OCI-LY7 (cell line): ENCODE measurements at regions not wholly inside any gene's neighbourhood (a gene's known extent, or its start where the extent isn't known, plus 50 kb on each side); places are given as distances from the start of the nearest gene placed in this dataset.

Experiments
- BruUV-seq: library from RNA; stranded (reverse); fragments of 400-500 nt; replicated peaks from 2 replicates; lab custom pipeline; 2021; lab: Mats Ljungman, UMichigan
- CTCF ChIA-PET: fragments of 300-600 bp; sonication (Branson Sonifier 250); formaldehyde crosslinking; loops from one replicate; lab custom pipeline; 2022; ENCODE audit warnings: antibody characterized with exemption; ENCODE audit not compliant: unreplicated experiment; lab: Charles Lee
- POLR2A ChIA-PET: fragments of 300-600 bp; sonication (Branson Sonifier 250); formaldehyde crosslinking; loops from one replicate; lab custom pipeline; 2022; ENCODE audit warnings: antibody characterized with exemption; lab: Charles Lee
- DNase-seq: peaks from one replicate; pipeline ENCODE4 v3.0.0-alpha.2; 2015; ENCODE audit warnings: low spot score
- H2AFZ ChIP-seq: fragments of 200-600 bp; sonication (generic), shearing (Covaris generic); 2 replicates; pipeline ENCODE4 v1.6.1; 2014; ENCODE audit warnings: mild to moderate bottlenecking, antibody characterized with exemption, low read length, moderate library complexity
- H3K27ac ChIP-seq: fragments of 200-600 bp; sonication (generic); 2 replicates; pipeline ENCODE4 v1.5.1; 2014; ENCODE audit warnings: mixed run types, low read depth, mild to moderate bottlenecking, moderate library complexity, low read length, inconsistent platforms; ENCODE audit not compliant: poor library complexity, severe bottlenecking
- H3K36me3 ChIP-seq: fragments of 200-600 bp; sonication (generic); 2 replicates; pipeline ENCODE4 v1.6.1; 2014; ENCODE audit warnings: mild to moderate bottlenecking, antibody characterized with exemption, low read length, moderate library complexity, mixed read lengths; ENCODE audit not compliant: insufficient read depth
- H3K4me1 ChIP-seq: fragments of 200-600 bp; sonication (generic); 2 replicates; pipeline ENCODE4 v1.5.1; 2014; ENCODE audit warnings: mild to moderate bottlenecking, low read length; ENCODE audit not compliant: insufficient read depth, poor library complexity, severe bottlenecking
- H3K4me2 ChIP-seq: fragments of 200-600 bp; sonication (generic); 2 replicates; pipeline ENCODE4 v1.6.1; 2014; ENCODE audit warnings: mild to moderate bottlenecking, low read length
- H3K4me3 ChIP-seq: fragments of 200-600 bp; sonication (generic); 2 replicates; pipeline ENCODE4 v1.5.1; 2014; ENCODE audit warnings: mild to moderate bottlenecking, low read depth, low read length; ENCODE audit not compliant: poor library complexity, severe bottlenecking
- H3K79me2 ChIP-seq: fragments of 200-600 bp; sonication (generic); 2 replicates; pipeline ENCODE4 v1.6.1; 2016; ENCODE audit warnings: low read depth, mild to moderate bottlenecking, low read length, moderate library complexity, mixed read lengths; ENCODE audit not compliant: insufficient read depth
- H3K9me2 ChIP-seq: fragments of 200-600 bp; sonication (generic); 2 replicates; pipeline ENCODE4 v1.6.1; 2016; ENCODE audit warnings: mild to moderate bottlenecking, low read length, mixed read lengths; ENCODE audit not compliant: insufficient read depth
- H3K9me3 ChIP-seq: fragments of 200-600 bp; sonication (generic); 2 replicates; pipeline ENCODE4 v1.6.1; 2014; ENCODE audit warnings: mild to moderate bottlenecking, mixed run types, low read length, mixed read lengths
- H4K20me1 ChIP-seq: fragments of 200-600 bp; sonication (generic); 2 replicates; pipeline ENCODE4 v1.6.1; 2014; ENCODE audit warnings: mild to moderate bottlenecking, antibody characterized with exemption, low read length, moderate library complexity, mixed read lengths; ENCODE audit not compliant: insufficient read depth
- EZH2phosphoT487 ChIP-seq: fragments of 200-600 bp; sonication (generic); IDR thresholded peaks from 2 replicates; pipeline ENCODE4 v1.6.1; 2018; ENCODE audit warnings: low read depth, borderline replicate concordance, mild to moderate bottlenecking, mixed run types, antibody characterized with exemption, low read length, moderate library complexity, mixed read lengths
- intact Hi-C: fragments of 100-400 bp; cut with micrococcal nuclease; formaldehyde crosslinking; loops from one replicate; pipeline ENCODE4 v1.10.0; 2022; ENCODE audit not compliant: unreplicated experiment
- TF ChIP-seq, protein P1 (sequence below): fragments of 200-600 bp; sonication (generic); conservative IDR thresholded peaks from 2 replicates; pipeline ENCODE4 v1.5.1; 2014; ENCODE audit warnings: mild to moderate bottlenecking, antibody characterized with exemption, low read length, moderate library complexity, mixed read lengths

DNA sequence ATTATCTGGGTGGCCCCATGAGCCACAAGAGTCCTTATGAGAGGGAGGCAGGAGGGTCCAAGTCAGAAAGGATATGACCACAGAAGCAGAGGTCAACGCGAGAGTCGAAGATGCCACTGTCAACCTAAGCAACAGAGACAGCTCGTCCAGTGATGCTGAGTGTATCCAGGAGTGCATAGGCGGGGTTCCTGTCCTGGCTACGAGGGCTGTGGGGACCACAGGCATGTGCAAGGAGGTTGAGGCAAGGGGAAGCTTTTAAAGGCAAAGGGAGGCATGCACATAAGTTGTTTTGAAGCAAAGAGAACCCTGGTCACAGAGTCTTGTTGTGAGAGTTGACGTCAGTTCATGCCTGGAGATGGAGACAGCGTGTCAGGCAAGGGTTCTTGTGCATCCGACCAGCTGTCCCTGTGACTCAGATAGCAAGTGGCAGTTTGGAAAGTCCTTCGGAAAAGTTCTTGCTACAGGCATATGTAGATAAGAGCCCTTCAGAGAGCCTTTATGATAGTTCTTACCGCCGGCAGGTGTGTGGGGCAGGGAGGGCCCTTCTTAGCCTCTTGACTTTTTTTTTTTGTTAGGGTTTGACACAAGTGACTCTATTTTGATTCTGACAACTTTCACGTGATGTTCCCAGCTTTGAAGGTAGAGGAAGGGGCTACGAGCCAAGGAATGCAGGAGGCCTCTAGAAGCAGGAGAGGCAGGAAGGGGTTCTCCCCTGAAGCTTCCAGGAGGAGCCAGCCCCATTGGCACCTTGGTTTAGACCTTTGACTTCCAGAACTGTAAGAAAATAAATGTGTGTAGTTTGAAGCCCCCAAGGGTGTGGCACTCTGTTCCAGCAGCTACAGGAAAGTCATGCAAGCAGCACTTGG is 66.0 kb upstream of the FCN1 start:
- no peak for DNase-seq
- no peak overlapping the region for H3K4me3 ChIP-seq
- ChIA-PET CTCF (no interaction called here), POLR2A (interaction anchor here (1.1 kb wide), 1 partner anchor 53 kb away, joined by 13 read pairs; no protein-coding TSS in a partner anchor)
- no peaks in the 10 kb centered on the region for H4K20me1 ChIP-seq
- no peaks in the 10 kb centered on the region for H3K9me2 ChIP-seq
- H3K27ac ChIP-seq: no peak overlapping the region
- H3K4me1 ChIP-seq: peaks cover 6% of the 10 kb centered on the region
- H3K36me3 ChIP-seq: no peaks in the 10 kb centered on the region
- no peaks in the 10 kb centered on the region; the same call in 1 of the 2 replicates for H3K9me3 ChIP-seq
- BruUV-seq: no TSS peak
- no peak overlapping the region for H3K4me2 ChIP-seq
- intact Hi-C loops: loop anchor here (1.0 kb wide), 3 partner anchors 200 to 285 kb away; no protein-coding TSS in a partner anchor
- H3K79me2 ChIP-seq: no peaks in the 10 kb centered on the region
- H2AFZ ChIP-seq: no peak overlapping the region
- TF ChIP-seq, protein P1, sequence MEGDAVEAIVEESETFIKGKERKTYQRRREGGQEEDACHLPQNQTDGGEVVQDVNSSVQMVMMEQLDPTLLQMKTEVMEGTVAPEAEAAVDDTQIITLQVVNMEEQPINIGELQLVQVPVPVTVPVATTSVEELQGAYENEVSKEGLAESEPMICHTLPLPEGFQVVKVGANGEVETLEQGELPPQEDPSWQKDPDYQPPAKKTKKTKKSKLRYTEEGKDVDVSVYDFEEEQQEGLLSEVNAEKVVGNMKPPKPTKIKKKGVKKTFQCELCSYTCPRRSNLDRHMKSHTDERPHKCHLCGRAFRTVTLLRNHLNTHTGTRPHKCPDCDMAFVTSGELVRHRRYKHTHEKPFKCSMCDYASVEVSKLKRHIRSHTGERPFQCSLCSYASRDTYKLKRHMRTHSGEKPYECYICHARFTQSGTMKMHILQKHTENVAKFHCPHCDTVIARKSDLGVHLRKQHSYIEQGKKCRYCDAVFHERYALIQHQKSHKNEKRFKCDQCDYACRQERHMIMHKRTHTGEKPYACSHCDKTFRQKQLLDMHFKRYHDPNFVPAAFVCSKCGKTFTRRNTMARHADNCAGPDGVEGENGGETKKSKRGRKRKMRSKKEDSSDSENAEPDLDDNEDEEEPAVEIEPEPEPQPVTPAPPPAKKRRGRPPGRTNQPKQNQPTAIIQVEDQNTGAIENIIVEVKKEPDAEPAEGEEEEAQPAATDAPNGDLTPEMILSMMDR: no peak
- TF ChIP-seq EZH2phosphoT487: no peak

DNA sequence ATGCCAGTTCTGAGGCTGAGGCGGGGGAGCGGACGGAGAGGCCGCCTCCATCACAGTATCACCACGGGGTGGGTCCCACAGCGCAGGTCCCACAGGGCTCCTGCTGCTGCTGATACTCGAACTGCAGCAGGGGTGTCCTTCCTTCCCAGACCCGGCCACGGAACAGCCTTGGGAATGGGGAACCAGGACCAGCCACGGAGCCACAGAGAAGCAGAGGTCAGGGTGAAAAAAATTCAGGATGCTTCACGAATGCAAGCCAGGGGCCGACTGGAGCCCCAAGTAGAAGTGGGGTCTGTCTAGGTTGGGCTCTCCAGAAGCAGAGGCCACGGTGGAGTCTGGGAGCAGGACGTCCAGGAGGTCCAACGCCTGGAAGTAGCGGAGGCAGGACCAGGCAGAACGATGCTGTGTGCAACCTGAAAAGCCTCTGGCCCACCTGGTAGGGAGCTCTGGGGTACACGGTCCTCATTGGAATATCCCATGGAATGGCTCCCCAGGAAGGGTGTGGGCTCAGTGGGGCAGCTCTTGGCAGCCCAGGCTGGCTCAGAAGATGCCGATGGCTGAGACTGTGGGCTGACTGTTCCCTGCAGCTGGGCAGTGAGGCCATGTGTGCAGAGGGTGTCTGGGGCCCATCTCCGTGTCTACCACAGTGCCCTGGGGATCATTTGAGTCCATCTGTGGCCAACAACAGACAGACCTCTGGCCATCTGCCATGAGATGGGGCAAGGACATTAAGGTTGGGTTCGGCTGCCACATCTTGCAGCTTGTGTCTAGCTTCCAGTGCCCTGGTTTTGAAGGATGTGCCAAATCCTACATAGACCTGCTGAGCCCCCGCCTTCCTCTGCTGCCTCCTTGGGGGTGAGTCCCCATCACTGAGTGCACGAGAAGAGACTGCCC is 66.9 kb upstream of the FCN1 start:
- Histone ChIP-seq H3K79me2 (no peaks in the 10 kb centered on the region), H2AFZ (no peak overlapping the region), H3K36me3 (no peaks in the 10 kb centered on the region), H3K9me3 (no peaks in the 10 kb centered on the region; the same call in 1 of the 2 replicates), H3K27ac (no peak overlapping the region), H4K20me1 (no peaks in the 10 kb centered on the region), H3K4me2 (no peak overlapping the region), H3K9me2 (no peaks in the 10 kb centered on the region), H3K4me3 (no peak overlapping the region), H3K4me1 (peaks cover 6% of the 10 kb centered on the region)
- TF ChIP-seq, protein P1: no peak
- TF ChIP-seq EZH2phosphoT487: no peak
- POLR2A ChIA-PET: interaction anchor here (1.1 kb wide), 1 partner anchor 54 kb away, joined by 13 read pairs; no protein-coding TSS in a partner anchor
- BruUV-seq: no TSS peak
- intact Hi-C loops: no loop called here
- CTCF ChIA-PET: no interaction called here
- DNase-seq: no peak
